Glomerular endothelial cell (primary cell): ENCODE measurements at regions not wholly inside any gene's neighbourhood (a gene's known extent, or its start where the extent isn't known, plus 50 kb on each side); places are given as distances from the start of the nearest gene placed in this dataset.

Experiments
- DNase-seq: peaks from one replicate; pipeline ENCODE4 v3.0.0-alpha.2; 2011; ENCODE audit warnings: low read depth, low spot score; ENCODE audit errors: extremely low read depth

DNA sequence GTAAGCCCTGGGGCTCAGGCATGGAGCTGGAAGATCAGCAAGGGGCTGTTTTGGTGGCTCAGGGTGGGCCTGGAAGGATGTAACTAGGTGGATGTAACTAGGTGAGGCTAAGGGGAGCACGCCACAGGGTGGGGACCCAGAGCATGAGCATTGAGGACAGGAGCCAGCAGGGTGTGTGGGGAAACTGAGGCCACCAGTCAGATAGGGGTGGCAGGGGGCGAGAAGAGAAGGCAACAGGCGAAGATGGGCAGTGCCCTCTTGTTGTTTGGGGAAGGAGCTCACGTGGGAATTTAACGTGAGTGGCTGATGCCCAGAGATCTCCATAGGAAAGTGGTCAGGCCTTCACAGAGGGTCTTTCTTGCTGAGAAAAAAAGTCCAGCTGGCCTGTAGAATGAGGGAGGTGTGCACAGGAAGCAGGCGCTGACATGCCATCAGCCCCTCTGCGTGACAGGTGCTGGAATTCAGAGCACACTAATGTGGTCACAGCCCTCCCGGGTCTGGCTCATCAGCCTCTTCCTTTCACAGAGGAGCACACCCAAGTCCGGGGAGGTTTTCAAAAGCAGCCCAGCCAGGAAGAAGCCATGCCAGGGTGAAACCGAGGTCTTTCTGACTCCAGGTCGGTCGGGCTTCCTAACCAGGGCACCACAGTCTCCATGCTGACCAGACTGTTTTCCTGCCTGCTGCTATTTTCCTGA, 54.6 kb upstream of the PAX6 start:
- no peak for DNase-seq

DNA sequence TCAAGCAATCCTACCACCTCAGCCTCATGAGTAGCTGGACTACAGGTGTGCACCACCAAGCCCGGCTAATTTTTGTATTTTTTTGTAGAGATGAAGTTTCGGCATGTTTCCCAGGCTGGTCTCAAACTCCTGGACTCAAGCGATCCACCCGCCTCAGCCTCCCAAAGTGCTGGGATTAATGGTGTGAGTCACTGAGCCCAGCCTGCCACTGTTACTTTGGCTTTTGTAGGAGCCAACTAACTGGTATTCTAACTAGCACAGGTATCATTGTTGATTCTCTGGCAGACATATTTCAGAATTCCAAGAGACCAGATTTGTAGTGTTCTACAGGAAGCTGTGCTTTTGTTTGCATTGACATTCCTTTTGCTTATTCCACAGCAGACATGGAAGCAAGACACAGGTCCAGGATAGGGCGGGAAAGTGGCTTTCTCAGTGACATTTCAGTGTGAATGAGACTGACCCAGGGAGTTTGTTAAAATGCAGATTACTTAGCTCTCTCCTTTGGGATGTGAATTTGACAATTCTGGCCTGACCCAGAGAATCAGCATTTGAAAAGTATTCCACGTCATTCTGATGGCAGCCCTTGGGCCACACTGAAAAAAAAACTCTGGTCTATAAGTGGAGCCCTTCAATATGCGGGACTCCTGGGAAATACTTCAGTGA, 52.2 kb upstream of the PAX6 start:
- no peak for DNase-seq

DNA sequence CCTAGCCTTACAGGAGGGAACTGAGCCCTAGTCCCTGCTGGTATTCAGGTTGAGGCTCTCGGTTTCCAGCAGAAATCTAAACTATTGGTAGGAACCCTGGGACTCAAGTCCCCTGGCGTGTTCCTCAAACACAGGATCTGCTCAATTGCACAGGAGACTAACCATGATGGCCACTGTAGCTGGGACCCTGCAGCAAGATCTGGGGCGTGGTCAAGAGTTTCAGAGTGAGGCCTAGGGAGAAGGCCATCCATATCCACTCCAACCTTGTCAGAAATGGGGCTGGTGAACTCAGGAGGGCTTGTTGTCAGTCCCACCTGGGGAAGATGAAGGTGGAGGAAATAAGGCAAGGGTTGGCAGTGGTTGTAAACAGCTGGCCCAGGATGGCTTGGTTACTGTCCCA, 49.9 kb upstream of the PAX6 start:
- DNase-seq, result no peak
